Osteocyte (in vitro differentiated cells): ENCODE measurements at regions not wholly inside any gene's neighbourhood (a gene's known extent, or its start where the extent isn't known, plus 50 kb on each side); places are given as distances from the start of the nearest gene placed in this dataset.

Source experiments
- DNase-seq: peaks from one replicate; pipeline ENCODE4 v3.0.0; 2021; ENCODE audit warnings: mixed read lengths; ENCODE audit not compliant: unreplicated experiment; ENCODE audit errors: extremely low spot score
- H3K27ac Mint-ChIP-seq: one replicate; pipeline ENCODE4 v1.8.0; 2021; ENCODE audit warnings: mild to moderate bottlenecking, mixed read lengths; ENCODE audit not compliant: unreplicated experiment
- H3K27me3 Mint-ChIP-seq: one replicate; pipeline ENCODE4 v1.8.0; 2021; ENCODE audit warnings: mixed read lengths; ENCODE audit not compliant: unreplicated experiment
- H3K36me3 Mint-ChIP-seq: one replicate; pipeline ENCODE4 v1.8.0; 2021; ENCODE audit warnings: mixed read lengths; ENCODE audit not compliant: unreplicated experiment
- H3K4me1 Mint-ChIP-seq: one replicate; pipeline ENCODE4 v1.8.0; 2021; ENCODE audit warnings: mixed read lengths; ENCODE audit not compliant: unreplicated experiment
- H3K4me3 Mint-ChIP-seq: one replicate; pipeline ENCODE4 v1.8.0; 2021; ENCODE audit warnings: mild to moderate bottlenecking, moderate library complexity, mixed read lengths; ENCODE audit not compliant: unreplicated experiment
- H3K9me3 Mint-ChIP-seq: one replicate; pipeline ENCODE4 v1.8.0; 2021; ENCODE audit warnings: mixed read lengths; ENCODE audit not compliant: unreplicated experiment
- CTCF ChIP-seq: fragments of 200-600 bp; sonication (generic); IDR thresholded peaks from 2 replicates; pipeline ENCODE4 v1.5.0; 2021; ENCODE audit warnings: antibody characterized with exemption, mild to moderate bottlenecking, moderate library complexity

DNA sequence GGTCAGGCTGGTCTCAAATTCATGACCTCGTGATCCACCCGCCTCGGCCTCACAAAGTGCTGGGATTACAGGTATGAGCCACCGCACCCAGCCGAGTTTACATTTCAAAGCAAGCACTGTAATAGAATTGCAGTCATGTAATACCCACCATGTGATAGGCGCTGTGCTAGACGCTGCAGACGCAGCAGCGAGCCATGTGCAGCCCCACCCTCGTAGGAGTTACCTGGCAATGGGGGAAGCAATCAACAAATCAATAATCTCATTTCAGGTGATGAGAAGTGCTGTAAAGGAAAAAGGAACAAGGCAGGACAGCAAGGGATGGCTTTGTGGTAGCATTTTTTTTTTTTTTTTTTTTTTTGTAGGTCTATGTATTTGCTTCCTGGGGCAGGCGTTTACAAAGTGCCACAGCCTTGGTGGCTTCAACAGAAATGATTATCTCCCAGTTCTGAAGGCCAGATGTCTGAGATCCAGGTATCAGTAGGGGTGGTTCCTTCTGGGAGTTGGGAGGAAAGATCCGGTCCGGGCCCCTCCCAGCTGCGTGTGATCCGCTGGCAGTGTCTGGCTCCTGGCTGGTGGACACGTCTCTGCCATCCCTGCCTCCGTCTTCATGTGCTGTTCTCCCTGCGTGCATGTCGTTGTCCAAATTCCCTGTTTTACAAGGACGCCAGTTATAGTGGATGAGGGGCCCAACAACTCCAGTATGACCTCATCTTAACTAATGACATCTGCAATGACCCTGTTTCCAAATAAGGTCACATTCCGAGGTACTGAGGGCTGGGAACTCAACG lies 72.8 kb downstream of the TNFAIP2 start:
- DNase-seq: no peak
- Mint-ChIP-seq H3K4me3 (no peak overlapping the region), H3K36me3 (no peaks in the 10 kb centered on the region), H3K27me3 (peaks cover 7% of the 10 kb centered on the region), H3K27ac (no peak overlapping the region), H3K9me3 (no peaks in the 10 kb centered on the region), H3K4me1 (no peaks in the 10 kb centered on the region)
- TF ChIP-seq CTCF: no peak

DNA sequence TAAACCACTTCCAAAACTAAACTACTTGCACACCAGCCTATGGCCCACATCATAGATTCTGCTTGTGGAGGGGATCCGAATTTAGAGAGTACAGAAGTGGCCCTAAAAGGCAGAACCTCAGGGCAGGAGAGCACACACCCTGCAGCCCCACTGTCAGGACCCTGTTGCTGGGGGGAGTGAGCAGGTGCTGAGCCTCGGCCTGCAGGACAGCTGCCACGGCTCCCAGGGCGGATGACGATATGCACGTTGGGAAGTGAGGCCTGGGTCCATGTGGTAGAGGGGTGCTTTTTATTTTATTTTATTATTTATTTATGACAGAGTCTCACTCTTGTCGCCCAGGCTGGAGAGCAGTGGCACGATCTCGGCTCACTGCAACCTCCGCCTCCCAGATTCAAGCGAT lies 73.5 kb downstream of the TNFAIP2 start:
- Mint-ChIP-seq H3K9me3 (no peaks in the 10 kb centered on the region), H3K36me3 (no peaks in the 10 kb centered on the region), H3K27ac (no peak overlapping the region), H3K4me3 (no peak overlapping the region), H3K4me1 (no peaks in the 10 kb centered on the region), H3K27me3 (peaks cover 12% of the 10 kb centered on the region)
- no peak for DNase-seq
- no peak for TF ChIP-seq CTCF

- Mint-ChIP-seq H3K27ac (no peak overlapping the region), H3K9me3 (no peaks in the 10 kb centered on the region)
Measured at GRCh38 chr14:103198131-103199105, 75.2 kb downstream of the TNFAIP2 start.

DNA sequence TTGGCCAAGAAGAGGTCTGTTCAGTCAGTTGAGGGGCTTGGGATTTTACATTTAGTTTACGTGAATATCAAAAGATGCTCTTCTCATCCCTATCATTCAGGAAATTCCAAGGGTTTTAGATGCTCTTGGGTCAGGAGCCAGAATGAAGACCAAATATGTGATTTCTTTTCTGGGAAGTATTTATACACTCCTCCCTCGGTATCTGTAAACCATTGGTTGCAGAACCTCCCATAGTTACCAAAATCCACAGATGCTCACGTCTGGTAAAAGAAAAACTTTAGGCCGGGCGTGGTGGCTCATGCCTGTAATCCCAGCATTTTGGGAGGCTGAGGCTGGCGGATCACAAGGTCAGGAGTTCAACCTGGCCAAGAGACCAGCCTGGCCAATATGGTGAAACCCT lies 75.9 kb downstream of the TNFAIP2 start:
- Mint-ChIP-seq H3K4me3 (no peak overlapping the region), H3K36me3 (no peaks in the 10 kb centered on the region), H3K9me3 (no peaks in the 10 kb centered on the region), H3K27ac (no peak overlapping the region), H3K4me1 (no peaks in the 10 kb centered on the region), H3K27me3 (peaks cover 15% of the 10 kb centered on the region)
- no peak for DNase-seq
- no peak for TF ChIP-seq CTCF

More at GRCh38 chr14:103198131-103199105, 75.2 kb downstream of the TNFAIP2 start:
- no peak overlapping the region for H3K4me3 Mint-ChIP-seq
- H3K4me1 Mint-ChIP-seq: no peaks in the 10 kb centered on the region
- TF ChIP-seq CTCF: no peak
- H3K36me3 Mint-ChIP-seq: no peaks in the 10 kb centered on the region
- peaks cover 15% of the 10 kb centered on the region for H3K27me3 Mint-ChIP-seq
- no peak for DNase-seq

DNA sequence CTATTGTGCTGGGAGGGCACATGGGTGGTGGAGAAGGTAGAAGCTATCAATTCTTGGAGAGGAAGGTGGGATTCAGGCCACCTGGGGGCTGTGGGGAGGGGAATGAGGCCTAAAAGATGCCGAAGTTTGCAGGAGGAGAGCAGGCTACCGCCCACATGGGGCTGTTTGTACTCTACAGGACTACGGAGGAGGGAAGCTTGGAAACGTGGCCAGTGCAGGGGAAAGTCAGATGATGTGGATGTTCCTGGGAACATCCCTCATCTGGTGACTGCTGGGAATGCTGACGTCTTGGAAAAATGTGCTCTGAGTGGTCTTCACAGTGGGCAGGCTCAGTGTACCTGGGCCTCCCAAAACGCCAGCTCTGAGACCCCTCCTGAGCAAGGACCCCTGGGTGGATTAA lies 78.5 kb downstream of the TNFAIP2 start:
- no peaks in the 10 kb centered on the region for H3K9me3 Mint-ChIP-seq
- no peak for TF ChIP-seq CTCF
- no peak overlapping the region for H3K27ac Mint-ChIP-seq
- H3K36me3 Mint-ChIP-seq: no peaks in the 10 kb centered on the region
- H3K27me3 Mint-ChIP-seq: peaks cover 10% of the 10 kb centered on the region
- no peak for DNase-seq
- H3K4me1 Mint-ChIP-seq: peaks cover 4% of the 10 kb centered on the region
- no peak overlapping the region for H3K4me3 Mint-ChIP-seq
